22Rv1 (cell line): ENCODE measurements at regions not wholly inside any gene's neighbourhood (a gene's known extent, or its start where the extent isn't known, plus 50 kb on each side); places are given as distances from the start of the nearest gene placed in this dataset.

Source experiments
- H3K27ac ChIP-seq: fragments of 450-650 bp; 2 replicates; pipeline ENCODE4 v1.5.1; 2017
- CTCF ChIP-seq: fragments of 450-650 bp; IDR thresholded peaks from 2 replicates; pipeline ENCODE4 v1.5.1; 2017; ENCODE audit warnings: mild to moderate bottlenecking
- ZFX ChIP-seq: fragments of 450-650 bp; IDR thresholded peaks from 2 replicates; pipeline ENCODE4 v1.6.1; 2017; ENCODE audit warnings: antibody characterized with exemption, borderline replicate concordance

- H3K27ac ChIP-seq, result no peak overlapping the region
- no peak for TF ChIP-seq CTCF
- TF ChIP-seq ZFX, result no peak
Measured at GRCh38 chr10:124220547-124220946, 127.1 kb upstream of the CHST15 start.

DNA sequence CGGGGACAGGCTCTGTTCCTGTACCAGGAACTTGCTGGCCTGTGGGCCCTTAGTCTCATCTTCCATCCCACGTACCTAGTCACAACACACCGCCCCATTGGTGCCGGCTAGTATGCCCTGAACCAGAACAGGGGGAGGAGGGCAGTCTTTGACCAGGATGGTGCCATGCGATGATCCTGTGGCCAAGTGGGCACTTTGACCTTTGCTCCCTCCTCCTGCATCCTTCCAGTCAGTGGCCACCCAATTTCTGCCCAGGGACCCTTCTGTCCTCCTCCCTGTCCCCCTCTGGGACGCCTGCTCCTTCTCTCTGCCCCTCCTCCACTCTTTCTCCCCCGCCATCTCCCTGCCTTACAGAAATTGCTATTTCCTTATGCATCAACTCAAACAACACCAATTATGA is 126.3 kb upstream of the CHST15 start:
- TF ChIP-seq CTCF, result no peak
- TF ChIP-seq ZFX, result no peak
- no peak overlapping the region for H3K27ac ChIP-seq

- H3K27ac ChIP-seq, result no peak overlapping the region
- TF ChIP-seq ZFX, result no peak
- TF ChIP-seq CTCF, result no peak
Measured at GRCh38 chr10:124219062-124219461, 125.7 kb upstream of the CHST15 start.

GRCh38 chr10:124217906-124218804 is 124.8 kb upstream of the CHST15 start:
- TF ChIP-seq CTCF (peak; percentile 14; the same call in 1 of the 2 replicates), ZFX (no peak)
- H3K27ac ChIP-seq, result no peak overlapping the region

- no peak for TF ChIP-seq ZFX
- TF ChIP-seq CTCF, result no peak
- H3K27ac ChIP-seq, result no peak overlapping the region
Measured at GRCh38 chr10:124217031-124217430, 123.6 kb upstream of the CHST15 start.

DNA sequence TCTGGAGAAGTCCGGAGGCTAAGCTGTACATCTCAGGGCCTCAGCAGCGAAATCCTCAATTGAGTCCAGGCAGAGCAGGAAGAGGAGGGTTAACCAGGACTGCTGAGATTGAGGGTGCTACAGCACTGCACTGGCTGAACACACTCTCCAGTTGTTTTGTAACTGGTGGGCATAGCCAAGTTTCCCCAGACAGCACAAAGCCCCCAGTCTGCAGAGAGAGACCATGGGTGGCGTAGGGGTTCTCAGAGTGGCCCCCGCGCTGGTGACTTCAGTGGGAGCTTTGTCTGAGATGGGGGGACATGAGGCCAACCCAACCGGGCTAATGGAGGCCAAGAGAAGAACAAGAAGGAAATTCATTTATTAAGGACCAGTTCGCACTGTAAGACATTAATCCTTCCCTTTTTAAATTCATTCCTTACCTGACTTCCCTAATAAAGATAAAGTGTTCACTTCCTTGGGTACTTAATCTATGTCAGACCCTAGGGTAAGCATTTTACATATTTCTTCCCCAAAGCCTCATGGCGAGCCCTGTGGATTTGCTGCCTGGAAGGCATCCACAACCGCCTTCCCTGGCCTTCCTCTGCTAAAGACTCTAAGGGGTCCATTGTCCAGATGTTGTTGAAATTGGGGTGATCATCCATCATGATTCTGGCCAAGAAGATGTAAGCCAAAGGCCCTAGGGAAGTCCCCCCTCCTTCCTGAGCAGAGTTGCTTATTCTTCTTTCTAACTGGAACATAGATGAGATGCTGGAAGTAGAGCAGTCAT is 121.4 kb upstream of the CHST15 start:
- TF ChIP-seq ZFX, result no peak
- TF ChIP-seq CTCF, result no peak
- H3K27ac ChIP-seq, result no peak overlapping the region
